IPS-NIHi11 (cell line): ENCODE measurements at regions not wholly inside any gene's neighbourhood (a gene's known extent, or its start where the extent isn't known, plus 50 kb on each side); places are given as distances from the start of the nearest gene placed in this dataset.

Experiments used
- DNase-seq: peaks from one replicate; pipeline ENCODE4 v3.0.0; 2012; ENCODE audit warnings: mixed read lengths, low spot score

GRCh38 chr1:235027076-235027861 is 101.4 kb downstream of the TOMM20 start:
- no peak for DNase-seq

- no peak for DNase-seq
Observed at GRCh38 chr1:235025422-235025984, 103.1 kb downstream of the TOMM20 start.

GRCh38 chr1:235024711-235025421 is 103.8 kb downstream of the TOMM20 start:
- DNase-seq, result no peak

- no peak for DNase-seq
Observed at GRCh38 chr1:235023711-235024439, 104.8 kb downstream of the TOMM20 start.

GRCh38 chr1:235022981-235023710 is 105.5 kb downstream of the TOMM20 start:
- DNase-seq, result no peak

- DNase-seq, result no peak
Observed at GRCh38 chr1:235022341-235022980, 106.2 kb downstream of the TOMM20 start.

GRCh38 chr1:235021815-235022214 is 106.8 kb downstream of the TOMM20 start:
- no peak for DNase-seq

GRCh38 chr1:235021321-235021720 is 107.3 kb downstream of the TOMM20 start:
- DNase-seq, result no peak

GRCh38 chr1:235019961-235020360 is 108.7 kb downstream of the TOMM20 start:
- no peak for DNase-seq

- DNase-seq, result no peak
Observed at GRCh38 chr1:235019471-235019870, 109.2 kb downstream of the TOMM20 start.

GRCh38 chr1:235018720-235019444 is 109.8 kb downstream of the TOMM20 start:
- no peak for DNase-seq

GRCh38 chr1:235018161-235018560 is 110.5 kb downstream of the TOMM20 start:
- DNase-seq, result no peak

GRCh38 chr1:235017719-235018118 is 110.9 kb downstream of the TOMM20 start:
- no peak for DNase-seq

- DNase-seq, result no peak
Observed at GRCh38 chr1:235017191-235017590, 111.4 kb downstream of the TOMM20 start.

GRCh38 chr1:235015291-235015985 is 113.2 kb downstream of the TOMM20 start:
- no peak for DNase-seq

GRCh38 chr1:235014756-235015155 is 113.9 kb downstream of the TOMM20 start:
- no peak for DNase-seq

GRCh38 chr1:235013512-235013911 is 115.1 kb downstream of the TOMM20 start:
- no peak for DNase-seq

GRCh38 chr1:235012436-235013210 is 116.0 kb downstream of the TOMM20 start:
- DNase-seq, result no peak
